ENCODE measurements at regions not wholly inside any gene's neighbourhood (a gene's known extent, or its start where the extent isn't known, plus 50 kb on each side); places are given as distances from the start of the nearest gene placed in this dataset.

- TF ChIP-seq POLR2AphosphoS5 (IDR thresholded peaks at IDR 0.05) = no peak
- TF ChIP-seq, protein P1, sequence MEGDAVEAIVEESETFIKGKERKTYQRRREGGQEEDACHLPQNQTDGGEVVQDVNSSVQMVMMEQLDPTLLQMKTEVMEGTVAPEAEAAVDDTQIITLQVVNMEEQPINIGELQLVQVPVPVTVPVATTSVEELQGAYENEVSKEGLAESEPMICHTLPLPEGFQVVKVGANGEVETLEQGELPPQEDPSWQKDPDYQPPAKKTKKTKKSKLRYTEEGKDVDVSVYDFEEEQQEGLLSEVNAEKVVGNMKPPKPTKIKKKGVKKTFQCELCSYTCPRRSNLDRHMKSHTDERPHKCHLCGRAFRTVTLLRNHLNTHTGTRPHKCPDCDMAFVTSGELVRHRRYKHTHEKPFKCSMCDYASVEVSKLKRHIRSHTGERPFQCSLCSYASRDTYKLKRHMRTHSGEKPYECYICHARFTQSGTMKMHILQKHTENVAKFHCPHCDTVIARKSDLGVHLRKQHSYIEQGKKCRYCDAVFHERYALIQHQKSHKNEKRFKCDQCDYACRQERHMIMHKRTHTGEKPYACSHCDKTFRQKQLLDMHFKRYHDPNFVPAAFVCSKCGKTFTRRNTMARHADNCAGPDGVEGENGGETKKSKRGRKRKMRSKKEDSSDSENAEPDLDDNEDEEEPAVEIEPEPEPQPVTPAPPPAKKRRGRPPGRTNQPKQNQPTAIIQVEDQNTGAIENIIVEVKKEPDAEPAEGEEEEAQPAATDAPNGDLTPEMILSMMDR (IDR thresholded peaks at IDR 0.05) = no peak
- no peak for TF ChIP-seq POLR2A (IDR thresholded peaks at IDR 0.05)
These were observed 276.4 kb downstream of the KCNRG start for GRCh38 chr13:50291611-50292010.
